Stimulated activated CD4-positive, alpha-beta T cell treated with anti-CD3 and anti-CD28 coated beads, Interleukin-15, amount 100 ng/mL, for 48 hours (primary cell): ENCODE measurements at regions not wholly inside any gene's neighbourhood (a gene's known extent, or its start where the extent isn't known, plus 50 kb on each side); places are given as distances from the start of the nearest gene placed in this dataset.
"Not testable (repeated sequence)": the region's sequence is repeated elsewhere in the genome, so short reads cannot be mapped to it uniquely, and the experiment has no call there.

Experiments
- DNase-seq, 2 donors: peaks; one replicate each; pipeline ENCODE4 v3.0.0-alpha.2; 2020; ENCODE audit warnings: low read depth in 2 of 2

GRCh38 chr6:95660544-95660943 is 83.2 kb downstream of the MANEA start:
- no peak for DNase-seq

GRCh38 chr6:95670011-95670463 is 92.7 kb downstream of the MANEA start:
- DNase-seq: no peak

DNA sequence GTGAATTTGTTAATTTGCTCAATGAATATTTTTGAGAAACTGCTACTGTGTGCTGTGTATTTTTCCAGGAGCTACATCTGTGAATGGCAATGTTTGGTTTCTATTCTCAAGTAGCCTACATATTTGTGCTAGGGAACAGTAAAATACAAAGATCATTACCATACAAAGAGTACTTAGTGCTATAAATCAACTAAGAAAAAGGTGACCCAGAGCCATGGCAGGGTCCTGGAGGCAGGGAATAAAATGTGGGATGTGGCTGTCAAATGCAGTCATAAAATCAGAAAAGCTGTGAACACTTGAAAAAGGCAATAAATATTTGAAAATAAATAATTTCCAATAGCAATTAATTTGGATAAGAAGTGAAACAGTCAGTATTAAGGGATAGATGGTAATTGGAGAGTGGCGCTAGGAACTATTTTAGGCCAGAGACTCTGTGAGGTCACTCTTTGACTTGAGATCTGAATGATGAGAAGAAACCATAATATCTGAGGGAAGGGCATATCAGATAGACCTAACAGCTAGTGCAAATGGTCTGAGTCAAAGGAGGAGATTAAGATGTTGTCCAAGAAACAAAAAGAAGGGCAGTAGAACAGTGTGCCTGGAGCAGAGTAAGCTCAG is 98.8 kb downstream of the MANEA start:
- DNase-seq: no peak

DNA sequence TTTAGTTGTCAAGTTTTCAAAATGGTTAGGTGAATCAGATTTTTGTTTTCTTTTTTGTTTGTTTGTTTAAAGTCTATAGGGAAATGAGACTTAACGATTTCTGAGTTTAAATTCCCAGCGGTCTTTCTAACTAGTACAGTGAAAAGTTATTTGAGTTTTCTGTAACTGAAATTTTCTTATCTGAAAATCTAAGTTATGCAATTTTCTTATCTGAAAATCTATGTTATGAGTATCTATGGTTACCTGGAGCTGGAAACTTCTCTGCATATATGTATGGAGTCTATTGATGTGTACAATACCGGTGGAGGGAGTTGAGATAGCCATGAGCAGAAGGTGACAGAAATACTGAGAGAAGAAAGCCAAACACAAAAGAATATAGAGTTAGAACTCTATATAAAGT is 102.6 kb downstream of the MANEA start:
- DNase-seq: no peak

DNA sequence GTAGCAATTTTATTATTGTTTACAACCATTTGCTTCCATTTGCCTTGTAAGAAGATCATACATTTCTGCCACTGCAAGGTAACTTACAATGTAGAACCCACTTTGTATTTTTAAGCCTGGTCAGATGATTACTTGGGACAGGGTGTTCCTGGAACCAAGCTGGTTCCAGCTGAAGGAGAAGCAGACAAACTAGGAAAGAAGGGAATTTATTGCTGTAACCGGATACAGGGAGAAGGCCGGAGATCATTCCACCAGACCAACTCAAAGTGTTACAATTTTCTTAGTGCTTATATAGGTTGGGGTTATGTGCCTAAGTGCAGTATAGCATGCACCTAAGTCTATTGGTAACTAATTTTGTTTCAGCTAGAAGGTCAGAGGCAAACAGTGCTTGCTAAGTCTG is 104.4 kb downstream of the MANEA start:
- DNase-seq: no peak

GRCh38 chr6:95682476-95682875 is 105.1 kb downstream of the MANEA start:
- no peak for DNase-seq

DNA sequence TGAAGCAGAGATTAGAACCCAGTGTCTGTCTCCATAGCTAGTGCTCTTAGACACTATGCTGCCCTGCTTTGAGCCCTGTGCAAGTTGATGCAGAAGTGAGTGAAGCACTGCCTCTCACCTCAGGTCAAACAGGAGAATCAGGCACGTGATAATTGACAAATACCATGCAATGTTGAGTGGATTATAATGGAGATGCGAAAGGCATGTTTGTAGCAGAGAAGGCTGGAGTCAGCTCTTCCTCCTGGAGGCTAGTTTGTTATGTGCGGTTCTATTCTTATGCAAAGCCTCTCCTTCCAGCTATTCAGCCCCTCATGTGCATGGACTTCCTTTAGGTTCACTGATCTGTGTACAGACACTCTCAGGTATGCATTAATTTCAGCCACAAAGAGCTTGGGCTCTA is 108.5 kb downstream of the MANEA start:
- no peak for DNase-seq

DNA sequence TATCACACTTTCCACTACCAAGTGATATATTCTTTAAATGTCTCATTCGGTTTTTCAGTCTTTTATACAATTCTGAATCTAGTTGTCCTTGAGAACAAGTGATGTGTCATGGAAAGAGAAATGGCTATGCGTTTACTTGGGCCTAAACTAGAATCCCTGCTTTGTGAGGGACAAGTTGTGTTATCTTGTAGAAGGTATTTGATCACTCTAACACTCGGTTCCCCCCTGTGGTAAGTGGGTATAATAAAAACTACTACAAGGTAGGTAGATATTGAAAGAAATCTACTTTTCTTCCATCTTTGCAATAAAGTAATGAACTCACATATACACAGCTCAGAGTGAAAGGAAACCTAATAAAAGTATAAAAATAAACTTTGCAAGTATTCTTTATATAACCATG is 108.9 kb downstream of the MANEA start:
- DNase-seq: no peak

GRCh38 chr6:95686895-95687294 is 109.6 kb downstream of the MANEA start:
- no peak for DNase-seq

- no peak for DNase-seq
Observed at GRCh38 chr6:95687839-95688238, 110.5 kb downstream of the MANEA start.

DNA sequence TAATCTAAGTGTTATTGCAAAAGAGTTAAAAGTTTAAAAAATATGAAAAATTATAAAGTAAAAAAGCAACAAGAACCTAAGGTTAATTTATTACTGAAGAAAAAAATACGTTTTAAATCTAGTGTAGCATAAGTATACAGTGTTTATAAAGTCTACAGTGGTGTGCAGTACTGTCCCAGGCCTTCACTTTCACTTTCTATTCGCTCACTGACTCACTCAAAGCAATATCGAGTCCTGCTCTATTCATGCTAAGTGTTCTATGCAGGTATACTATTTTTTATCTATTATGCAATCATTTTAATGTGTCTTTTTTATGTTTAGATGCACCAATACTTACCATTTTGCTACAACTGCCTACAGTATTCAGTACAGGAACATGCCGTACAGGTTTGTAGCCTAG is 113.0 kb downstream of the MANEA start:
- DNase-seq: no peak

GRCh38 chr6:95693108-95693507 is 115.8 kb downstream of the MANEA start:
- no peak for DNase-seq

DNA sequence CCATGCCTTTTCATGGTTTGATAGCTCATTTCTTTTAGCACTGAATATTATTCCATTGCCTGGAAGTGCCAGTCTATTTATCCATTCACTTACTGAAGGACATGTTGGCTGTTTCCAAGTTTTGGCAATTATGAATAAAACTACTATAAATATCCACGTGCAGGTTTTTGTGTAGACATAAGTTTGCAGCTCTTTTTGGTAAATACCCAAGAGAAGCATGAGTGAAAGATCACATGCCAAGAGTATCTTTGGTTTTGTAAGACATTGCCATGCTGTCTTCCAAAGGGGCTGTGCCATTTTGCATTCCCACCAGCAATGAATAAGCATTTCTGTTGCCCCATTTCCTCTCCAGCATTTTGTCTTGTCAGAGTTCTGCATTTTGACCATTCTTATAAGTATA is 120.9 kb downstream of the MANEA start:
- no peak for DNase-seq

GRCh38 chr6:95723638-95724037 is 146.3 kb downstream of the MANEA start:
- DNase-seq: no peak

DNA sequence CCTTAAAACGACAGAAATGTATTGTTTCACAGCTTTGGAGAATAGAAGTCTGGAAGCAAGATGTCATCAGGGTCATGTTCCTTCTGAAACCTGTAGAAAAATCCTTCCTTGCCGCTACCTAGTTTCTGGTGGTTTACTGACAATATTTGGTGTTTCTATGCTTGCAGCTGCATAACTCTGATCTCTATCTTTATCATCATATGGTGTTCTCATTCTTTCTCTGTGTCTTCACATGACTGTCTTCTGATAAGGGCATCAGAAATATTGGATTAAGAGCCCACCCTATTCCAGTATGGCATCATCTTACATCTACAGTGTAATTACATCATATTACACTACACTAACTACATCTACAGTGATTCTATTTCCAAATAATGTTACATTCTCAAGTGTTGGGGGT is 148.0 kb downstream of the MANEA start:
- DNase-seq: no peak

DNA sequence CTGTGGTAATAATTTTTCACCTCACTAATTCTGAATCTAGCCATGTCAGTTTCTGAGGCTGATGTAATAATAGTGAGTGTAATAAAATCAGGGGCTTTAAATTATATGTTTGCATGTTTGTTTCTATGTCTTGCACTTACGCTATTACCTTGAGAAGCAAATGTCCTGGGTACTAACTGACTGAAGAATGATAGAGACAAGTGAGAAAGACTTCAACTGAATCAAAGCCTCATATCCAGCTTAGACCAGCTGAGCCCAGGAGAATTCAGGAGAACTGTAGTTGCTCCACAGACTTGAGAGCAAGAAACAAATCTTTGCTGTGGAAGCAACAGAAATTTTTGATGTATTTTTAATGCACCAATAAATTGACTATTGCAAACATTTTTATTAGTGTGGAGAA is 162.8 kb downstream of the MANEA start:
- no peak for DNase-seq

GRCh38 chr6:95741045-95741444 is 163.7 kb downstream of the MANEA start:
- DNase-seq: no peak

DNA sequence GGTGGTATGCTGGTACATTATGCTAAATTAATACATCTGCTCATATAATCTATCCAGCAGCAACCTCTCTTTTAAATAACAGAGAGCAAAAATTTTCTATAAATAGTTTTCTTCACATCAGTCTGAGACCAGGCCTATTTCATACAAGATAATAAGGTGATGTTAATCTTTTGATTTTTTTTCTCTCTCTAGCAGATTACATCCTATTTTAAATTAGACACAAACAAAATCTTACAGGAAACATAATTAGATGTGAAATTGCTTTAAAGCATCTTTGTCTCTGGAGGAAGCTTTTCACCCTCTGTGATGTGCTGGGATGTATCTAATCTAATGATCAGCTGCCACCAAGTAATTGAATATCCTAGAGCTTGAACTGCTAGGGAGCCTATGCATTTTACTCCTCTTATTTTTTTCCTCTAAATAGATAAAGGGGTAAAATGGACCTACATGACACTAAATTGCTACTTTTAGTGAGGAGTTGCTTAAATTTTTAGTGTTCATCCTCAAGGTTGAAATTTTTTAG is 165.5 kb downstream of the MANEA start:
- DNase-seq: no peak

- DNase-seq: no peak
Observed at GRCh38 chr6:95743591-95743990, 166.3 kb downstream of the MANEA start.

DNA sequence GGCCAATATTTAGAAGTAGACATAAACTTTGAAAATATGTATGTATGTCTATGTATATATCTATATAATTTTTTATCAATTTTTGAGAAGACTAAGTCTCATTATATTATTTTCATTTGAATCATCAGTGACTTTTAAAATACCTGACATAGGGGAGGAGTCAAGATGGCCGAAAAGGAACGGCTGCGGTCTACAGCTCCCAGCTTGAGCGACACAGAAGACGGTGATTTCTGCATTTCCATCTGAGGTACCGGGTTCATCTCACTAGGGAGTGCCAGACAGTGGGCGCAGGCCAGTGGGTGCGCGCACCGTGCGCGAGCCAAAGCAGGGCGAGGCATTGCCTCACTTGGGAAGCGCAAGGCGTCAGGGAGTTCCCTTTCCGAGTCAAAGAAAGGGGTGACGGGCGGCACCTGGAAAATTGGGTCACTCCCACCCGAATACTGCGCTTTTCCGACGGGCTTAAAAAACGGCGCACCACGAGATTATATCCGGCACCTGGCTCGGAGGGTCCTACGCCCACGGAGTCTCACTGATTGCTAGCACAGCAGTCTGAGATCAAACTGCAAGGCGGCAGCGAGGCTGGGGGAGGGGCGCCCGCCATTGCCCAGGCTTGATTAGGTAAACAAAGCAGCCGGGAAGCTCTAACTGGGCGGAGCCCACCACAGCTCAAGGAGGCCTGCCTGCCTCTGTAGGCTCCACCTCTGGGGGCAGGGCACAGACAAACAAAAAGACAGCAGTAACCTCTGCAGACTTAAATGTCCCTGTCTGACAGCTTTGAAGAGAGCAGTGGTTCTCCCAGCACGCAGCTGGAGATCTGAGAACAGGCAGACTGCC is 181.1 kb downstream of the MANEA start:
- not testable (repeated sequence) for DNase-seq

- DNase-seq: no peak
Observed at GRCh38 chr6:95767897-95768463, 190.6 kb downstream of the MANEA start.

DNA sequence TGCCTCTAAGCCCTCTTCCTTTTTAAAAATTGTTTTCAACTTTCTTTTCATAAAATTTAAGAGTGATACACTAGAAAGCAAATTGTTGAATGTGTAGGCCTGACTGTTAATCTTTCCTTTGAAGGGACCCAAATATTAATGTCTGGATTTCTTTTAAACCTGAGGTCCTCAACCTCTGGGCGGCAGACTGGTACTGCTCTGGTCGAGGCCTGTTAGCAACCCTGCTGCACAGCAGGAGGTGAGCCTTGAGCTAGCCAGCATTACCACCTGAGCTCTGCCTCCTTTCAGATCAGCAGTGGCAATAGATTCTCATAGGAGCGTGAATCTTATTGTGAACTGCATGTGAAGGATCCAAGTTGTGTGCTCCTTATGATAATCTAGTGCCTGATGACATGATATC is 191.2 kb downstream of the MANEA start:
- no peak for DNase-seq

DNA sequence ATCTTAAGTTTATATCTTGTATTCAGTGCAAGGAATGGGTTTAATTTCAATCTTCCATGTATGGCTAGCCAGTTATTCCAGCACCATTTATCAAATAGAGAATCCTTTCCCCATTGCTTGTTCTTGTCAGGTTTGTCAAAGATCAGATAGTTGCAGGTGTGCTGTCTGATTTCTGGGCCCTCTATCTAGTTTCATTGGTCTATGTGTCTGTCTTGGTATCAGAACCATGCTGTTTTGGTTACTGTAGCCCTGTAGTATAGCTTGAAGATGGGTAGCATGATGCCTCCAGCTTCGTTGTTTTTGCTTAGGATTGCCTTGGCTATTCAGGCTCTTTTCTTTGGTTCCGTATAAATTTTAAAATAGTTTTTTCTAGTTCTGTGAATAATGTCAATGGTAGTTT is 200.0 kb downstream of the MANEA start:
- no peak for DNase-seq
